Activated CD4-positive, alpha-beta T cell treated with anti-CD3 and anti-CD28 coated beads, Interleukin-2, amount 50 U/mL, for 24 hours (primary cell): ENCODE measurements at regions not wholly inside any gene's neighbourhood (a gene's known extent, or its start where the extent isn't known, plus 50 kb on each side); places are given as distances from the start of the nearest gene placed in this dataset.
"Not testable (repeated sequence)": the region's sequence is repeated elsewhere in the genome, so short reads cannot be mapped to it uniquely, and the experiment has no call there.

ENCODE experiments used
- DNase-seq, 2 donors: peaks; one replicate each; pipeline ENCODE4 v3.0.0-alpha.2; 2020; ENCODE audit warnings: low read depth in 1 of 2, low spot score in 1 of 2

DNA sequence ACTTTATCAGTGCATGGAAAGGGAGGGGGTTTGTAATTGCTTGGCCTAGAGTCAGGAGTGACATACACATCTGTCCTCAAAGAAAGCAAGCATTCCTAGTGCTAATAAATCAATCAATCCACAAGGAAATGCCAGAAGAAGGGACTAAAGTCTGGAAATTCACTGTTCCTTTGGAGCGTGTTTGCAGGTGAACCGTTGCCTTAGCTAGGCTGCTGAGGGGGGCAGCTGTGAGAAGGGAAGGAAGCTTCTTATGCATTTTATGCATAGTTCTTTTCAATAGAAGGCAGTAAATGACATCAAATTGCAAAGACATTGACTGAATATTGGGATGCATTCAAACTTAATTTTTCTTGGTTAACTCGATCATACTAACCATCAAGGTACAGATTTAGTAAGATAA is 1092.5 kb upstream of the SEMA6A start:
- DNase-seq: no peak

DNA sequence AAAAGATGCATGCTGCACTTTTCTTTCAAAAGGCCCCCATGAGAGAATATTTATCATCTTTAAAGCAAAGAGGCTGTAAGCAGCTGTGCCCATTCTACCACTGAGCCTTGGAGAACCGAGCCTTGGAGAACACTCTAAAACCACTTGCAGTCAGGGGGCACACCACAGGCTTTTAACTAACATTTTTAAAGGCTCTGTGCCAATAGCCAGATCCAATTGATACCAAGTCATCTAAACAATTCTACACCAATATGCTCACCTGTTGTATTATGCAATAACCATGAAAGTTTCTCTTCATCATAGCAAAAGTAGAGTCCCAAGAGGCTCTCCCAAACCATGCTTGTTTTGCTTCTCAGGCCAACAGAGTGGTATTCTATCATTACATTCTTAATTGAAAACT is 1090.5 kb upstream of the SEMA6A start:
- no peak for DNase-seq

DNA sequence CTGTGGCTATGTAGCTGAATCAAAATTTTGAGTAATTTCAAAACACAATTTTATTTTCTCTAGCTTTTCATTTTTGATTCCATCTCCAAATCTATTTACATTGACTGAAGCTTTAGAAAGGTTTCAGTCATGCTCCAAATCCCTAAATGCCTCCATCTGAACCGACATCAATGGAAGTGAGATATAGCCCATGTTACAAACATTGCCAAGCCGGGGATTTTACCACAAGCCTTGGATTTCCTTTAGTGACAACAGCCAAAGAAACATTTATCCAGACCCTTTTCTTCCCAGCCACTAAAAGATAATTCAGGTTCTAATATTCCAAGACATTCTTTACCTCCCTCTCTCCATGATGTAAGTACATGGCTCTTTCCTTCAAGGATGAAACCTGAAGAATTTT is 1087.7 kb upstream of the SEMA6A start:
- DNase-seq: no peak

DNA sequence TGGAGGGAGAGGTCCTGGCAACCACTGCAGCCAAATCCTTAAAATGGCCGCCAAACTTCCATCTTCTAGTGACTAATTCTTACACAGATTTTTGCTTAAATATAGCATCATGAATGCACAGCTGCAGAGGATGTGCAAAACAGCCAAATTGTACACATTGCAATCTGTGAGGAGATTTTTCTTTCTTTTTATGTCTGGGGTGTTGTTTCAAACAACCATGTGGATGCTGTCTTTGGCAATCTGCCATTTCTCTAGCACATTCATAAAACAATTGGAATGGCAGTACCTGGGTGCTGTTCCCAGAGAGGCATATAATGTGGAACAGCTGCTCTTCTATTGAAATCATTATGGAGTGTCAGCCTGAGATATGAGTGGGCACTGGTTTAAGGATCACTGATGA is 1082.9 kb upstream of the SEMA6A start:
- DNase-seq: no peak

DNA sequence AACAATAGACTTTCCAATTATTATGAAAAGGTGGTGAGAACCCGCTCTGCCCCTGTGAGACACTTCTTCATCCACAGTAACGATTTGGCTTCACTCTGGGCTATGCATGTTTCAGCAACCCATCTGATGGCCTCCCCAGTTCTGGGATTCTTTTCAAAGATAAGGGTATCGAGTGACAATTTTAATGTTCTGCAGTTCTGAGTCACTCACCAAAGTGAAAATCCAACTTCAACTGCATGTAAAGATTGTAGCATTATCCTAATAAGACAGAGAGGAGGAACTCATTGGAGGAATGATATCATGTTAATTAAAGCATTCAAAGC is 1078.3 kb upstream of the SEMA6A start:
- no peak for DNase-seq

DNA sequence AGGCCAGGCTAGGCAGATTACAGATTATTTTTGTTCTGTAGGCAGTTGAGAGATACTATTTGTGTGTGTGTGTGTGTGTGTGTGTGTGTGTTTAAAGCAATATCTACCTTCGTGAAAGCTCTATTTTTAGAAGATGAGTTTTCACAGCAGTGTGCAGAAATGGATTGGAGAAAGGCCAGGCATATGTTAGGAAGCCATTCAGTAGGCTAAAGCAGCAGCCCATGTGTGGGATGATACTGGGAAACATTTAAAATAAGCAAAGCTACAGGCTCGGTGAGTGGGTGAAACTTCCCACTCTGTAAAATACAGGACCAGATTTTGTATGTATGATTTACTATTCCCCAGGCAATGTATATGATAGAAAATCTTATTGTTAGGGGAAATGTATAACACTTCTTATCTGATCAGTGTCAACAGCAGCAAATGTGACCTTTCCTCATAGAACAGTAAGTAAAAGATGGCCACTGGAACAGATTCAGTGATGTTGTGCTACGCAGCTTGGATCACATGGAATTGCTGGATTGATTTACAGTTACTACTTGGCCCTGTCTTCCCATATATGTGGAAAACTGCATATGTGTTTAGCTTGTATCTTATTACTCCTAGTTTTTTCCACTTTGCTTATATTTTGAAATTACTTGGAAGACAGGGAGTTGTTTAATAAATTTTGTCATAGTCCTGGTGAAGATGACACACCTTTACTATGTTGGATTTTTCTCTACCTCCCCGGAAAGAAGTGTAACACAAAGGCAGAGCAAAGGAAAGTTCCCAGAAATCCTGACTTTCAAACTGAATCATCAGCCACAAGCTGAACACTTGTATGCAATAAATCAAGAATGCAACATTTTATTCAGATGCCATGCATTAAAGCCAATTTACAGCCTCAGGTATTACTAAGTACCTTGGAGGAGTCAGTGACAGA is 1077.7 kb upstream of the SEMA6A start:
- DNase-seq: no peak

DNA sequence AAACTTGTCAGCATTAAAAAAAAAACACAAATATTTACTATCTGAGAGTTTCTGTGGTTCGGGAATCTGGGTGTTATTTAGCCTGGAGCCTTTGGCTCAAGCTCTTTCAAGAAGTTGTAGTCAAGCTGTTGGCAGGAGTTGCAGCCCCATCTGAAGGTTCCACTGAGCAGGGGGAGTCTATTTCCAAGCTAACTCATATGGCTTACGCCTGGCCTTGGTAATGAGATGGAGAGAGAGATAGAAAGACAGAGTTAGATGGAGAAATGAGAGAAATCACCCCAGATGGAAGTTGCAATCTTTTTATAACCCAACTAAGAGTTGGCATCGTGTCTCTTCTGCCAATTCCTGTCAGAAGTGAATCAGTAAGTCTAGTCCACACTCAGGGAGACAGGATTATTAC is 1075.2 kb upstream of the SEMA6A start:
- no peak for DNase-seq

DNA sequence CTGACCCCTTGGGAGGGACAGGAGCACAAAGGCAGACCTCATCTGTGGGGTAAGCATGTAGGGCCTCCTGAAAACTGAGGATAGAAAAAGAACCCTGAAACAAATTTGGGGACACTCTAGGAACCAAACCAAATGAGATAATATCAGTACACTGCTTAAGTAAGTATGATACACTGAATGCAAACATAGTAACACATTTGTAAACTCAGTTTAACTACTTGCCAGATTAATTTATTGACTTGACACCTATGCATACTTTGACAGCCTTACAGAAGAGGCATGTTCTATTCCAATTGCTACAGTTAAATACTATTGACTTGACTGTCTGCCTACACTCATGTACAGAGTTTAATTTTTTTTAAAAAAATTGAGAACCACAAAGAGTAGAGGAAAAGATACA is 1070.8 kb upstream of the SEMA6A start:
- DNase-seq: no peak

DNA sequence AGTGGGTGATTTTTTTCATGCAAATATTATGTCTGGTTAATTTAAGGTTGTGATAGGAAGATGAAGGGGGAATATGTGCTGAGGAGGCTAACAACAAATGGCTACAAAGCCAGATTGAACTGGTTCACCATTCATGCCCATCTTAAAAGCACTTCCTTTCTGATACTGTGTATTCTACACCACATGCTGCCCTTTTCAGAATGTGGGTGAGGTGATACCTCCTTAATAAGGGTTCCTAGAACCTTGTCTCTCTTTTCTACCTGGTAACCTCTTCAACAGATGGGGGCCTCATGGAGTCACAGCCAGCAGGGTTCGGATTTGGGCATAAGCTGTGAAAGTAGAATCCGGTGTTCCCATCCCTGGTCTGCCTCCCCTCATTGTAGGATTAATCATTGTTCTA is 1064.0 kb upstream of the SEMA6A start:
- no peak for DNase-seq

DNA sequence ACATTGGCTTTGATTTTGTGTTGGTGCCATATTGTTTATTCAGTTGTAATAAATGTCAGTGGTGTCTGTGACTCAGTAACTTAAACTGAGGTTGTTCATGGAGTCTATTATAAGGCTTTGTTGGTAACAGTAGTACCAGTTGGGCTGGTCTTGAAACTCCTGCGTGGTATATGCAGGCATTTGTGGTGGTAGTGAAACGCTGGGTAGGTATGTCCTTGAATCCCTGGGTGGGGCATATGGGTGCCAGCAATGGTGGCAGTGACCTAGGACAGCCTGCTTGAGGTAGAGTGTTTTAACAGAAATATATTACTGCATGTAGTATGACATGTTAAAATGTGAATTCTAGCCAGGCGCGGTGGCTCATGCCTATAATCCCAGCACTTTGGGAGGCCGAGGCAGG is 1058.5 kb upstream of the SEMA6A start:
- no peak for DNase-seq

DNA sequence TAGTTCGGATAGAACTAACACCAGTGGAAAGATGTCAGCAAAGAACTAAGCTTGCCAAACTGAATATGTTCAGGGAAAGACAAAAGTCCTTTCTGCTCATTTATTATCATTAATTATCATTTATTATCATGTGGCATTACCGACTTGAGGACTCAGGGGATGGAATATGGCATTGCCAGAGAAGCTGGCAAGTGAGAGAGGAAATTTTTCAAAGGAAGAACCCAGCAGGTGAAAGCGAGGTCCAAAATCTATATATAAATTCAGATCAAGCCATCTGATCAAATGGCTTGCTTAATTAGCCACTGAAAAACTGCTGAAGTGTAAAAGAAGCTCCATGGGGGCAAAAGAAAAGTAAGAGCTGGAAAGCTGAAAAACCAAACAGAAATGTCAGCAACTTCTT is 1049.6 kb upstream of the SEMA6A start:
- no peak for DNase-seq

DNA sequence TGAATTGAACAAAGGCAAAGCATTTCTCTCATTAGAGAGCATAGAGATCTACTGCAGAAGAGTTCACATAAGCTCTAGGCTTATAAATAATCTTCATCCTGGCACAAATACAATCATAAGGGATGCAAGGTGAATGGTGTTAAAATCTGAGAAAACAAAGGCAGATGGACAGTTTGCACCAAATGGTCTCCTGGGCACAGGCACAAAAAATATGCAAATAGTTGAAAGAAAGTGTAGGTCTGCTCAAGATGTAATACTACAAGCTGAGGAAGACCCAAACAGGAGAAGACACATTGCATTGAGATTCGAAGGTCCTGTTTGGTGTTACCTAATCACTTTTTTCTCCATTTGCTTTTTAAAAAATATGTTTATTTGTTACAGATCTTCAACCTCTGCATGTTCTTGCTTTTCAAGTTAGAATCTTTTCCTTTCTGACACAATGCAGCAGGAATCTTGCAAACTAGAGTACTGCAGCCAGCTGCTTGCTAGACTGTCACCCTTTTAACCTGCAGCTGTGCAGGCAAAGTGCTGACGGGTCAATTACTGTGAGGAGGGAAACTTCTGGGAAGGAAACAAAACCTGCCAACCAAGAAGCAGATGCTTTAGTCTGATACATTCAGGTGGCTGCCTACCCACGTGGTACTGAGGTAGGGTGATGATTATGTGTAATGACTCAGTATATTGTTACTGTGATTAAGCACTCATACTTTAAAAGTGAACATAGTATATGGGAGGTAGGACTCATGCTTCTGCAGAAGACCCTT is 1048.6 kb upstream of the SEMA6A start:
- no peak for DNase-seq

DNA sequence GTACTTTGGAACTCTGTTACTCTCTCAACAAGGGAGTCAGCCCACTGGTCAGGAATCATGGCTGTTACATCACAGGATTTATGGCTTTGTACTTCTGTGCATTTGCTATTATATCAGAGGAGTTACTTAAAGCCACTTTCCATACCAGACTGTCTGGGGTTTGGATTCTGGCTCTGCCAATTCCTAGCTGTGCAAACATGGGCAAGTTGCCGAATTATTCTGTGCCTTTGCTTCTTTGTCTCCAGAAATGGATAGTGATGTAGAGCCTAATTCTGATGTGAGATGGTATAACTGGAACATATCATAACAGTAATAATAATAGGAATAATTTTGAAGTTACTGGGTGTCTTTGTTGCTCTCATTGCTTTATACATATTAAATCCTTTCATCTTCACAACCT is 1047.3 kb upstream of the SEMA6A start:
- no peak for DNase-seq

DNA sequence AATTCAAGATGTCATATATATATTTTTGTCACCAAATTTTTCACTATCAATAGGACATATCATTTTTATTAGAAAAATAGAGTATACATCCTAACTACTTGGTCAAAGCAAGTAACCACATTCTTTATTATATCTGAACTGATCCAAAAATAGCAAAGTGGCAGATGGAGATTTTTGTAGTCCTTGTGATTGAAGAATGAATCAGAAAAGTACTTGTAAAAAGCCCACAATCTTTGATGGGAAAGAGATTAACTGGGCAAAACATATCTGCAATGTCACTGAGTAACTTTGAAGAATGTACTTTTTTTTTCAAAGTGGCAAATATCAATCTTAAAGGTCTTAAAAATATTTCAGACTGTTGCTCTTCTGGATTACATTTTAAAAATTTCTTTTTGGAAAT is 1040.6 kb upstream of the SEMA6A start:
- no peak for DNase-seq

DNA sequence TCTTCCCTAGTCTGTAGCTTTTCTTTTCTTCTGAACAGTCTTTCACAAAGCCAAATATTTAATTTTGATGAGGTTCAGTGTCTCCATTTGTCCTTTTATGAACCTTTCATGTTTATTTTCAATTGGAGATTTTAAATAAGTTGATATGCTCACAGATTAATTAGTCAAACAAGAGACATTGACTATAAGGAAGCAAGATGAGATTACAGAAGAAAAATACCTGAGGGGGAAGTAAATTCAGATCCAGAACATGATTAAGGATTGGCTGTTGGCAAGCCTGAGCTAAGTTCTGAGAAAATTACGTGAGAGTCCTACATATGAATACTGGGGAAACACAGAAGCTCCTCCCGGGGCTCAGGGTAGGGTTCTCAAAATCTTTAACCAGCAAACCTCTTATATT is 1039.8 kb upstream of the SEMA6A start:
- no peak for DNase-seq

DNA sequence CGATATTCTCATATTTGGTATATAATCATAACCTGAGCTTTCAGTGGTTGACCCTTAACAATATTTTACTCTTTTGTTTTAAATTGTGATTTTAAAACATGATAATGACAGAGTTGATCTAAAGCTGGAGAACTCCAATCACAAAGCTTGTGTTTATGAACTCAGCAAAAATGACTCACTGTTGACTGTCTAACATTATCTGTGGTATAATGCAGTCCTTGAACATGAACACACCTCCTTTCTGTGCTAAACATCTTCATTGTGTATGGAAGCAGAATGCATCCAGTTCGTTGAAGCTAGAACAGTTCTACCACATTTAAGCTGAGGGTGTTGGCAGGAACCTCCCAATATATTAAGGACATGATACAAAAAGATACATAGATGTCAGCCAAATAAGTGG is 1030.2 kb upstream of the SEMA6A start:
- DNase-seq: no peak

DNA sequence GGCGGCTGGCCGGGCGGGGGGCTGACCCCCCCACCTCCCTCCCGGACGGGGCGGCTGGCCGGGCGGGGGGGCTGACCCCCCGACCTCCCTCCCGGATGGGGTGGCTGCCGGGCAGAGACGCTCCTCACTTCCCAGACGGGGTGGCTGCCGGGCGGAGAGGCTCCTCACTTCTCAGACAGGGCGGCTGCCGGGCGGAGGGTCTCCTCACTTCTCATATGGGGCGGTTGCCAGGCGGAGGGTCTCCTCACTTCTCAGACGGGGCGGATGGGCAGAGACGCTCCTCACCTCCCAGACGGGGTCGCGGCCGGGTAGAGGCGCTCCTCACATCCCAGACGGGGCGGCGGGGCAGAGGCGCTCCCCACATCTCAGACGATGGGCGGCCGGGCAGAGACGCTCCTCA is 1025.2 kb upstream of the SEMA6A start:
- not testable (repeated sequence) for DNase-seq

DNA sequence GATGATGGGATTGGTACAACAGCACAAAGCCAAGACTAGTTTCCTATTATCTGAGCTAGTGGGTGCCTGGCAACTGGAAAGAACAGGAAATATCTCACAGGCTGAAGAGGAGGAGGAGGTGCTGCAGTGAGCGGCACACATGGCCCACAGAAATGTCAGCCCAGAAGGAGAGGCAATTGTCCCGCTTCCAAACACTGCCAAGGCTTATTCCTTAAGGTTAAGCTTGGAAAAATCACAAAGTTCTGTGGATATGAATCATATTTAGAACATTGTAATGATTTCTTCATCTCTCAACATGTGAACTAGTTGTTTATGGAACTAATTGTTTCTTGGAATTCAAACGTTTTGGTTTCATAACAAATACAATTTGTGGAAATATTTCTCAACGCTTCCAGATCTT is 1019.5 kb upstream of the SEMA6A start:
- no peak for DNase-seq

DNA sequence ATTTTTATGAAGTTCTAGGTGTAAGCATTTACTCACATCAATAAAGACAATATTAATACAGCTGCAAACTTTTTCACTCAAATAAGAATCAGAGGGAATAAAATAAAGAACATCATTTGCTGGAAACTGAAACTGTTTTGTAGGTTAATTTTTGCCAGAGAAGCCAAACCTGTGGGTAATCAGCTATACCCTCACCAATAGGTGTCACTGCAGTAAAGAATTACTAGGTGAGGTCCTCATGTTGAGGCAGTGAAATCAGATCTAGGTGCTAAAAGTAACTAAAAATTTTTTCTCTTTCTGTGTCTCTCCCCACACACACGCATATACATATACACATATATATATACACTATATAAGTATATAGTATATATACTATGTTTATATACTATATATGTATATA is 1016.3 kb upstream of the SEMA6A start:
- DNase-seq: no peak

DNA sequence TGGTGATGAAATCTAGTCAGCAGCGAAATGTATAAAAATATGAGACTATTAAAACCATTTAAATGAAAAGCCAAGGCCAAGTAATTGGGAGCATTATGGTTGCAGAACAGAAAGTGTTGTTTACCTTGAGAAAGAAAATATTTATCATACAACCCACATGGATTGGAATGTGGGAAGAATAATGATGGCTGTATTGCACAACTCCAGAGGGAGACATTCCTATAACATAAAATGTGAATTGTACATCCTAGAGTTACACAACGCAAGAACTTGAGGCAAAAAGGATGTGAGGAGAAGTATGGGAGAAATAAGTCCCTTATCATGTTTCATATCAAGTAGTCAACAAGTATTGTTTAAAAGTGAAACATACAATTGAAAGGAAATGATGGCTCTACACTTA is 1014.0 kb upstream of the SEMA6A start:
- no peak for DNase-seq

DNA sequence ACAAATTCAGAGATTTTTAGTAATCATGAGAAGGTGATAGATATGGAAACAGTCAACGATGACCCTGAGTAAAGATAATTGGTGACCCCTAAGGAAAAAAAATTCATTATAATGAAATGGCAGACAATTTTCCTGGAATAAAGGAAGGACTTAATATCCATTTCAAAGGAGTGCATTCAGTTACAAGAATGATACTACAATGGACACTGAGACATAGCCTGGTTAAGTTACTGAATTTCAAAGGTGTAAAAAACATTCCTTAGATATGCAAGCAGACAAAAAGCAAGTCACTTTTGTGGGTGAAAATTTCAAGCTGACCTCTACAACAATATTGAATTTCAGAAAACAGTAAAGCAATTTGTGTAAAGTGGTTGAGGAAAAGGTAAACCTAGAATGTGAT is 1012.5 kb upstream of the SEMA6A start:
- DNase-seq: no peak

DNA sequence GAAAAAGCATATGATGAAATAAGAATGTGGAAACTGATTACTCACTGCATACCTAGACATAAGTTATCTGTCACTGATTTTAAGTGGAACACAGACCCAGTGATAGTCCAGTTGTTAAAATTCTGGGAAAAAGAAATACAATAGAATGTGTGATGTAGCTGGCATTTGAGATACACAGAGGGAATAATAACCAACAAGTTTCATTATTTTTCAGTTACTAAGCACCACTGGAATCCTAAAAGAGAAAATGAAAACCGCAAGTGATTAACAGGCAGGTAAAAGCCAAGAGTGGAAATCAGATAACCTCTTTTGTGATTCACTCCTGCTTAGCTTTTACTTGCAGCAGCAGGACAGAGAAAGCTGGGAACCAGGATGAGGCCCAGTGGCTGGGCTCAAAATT is 994.0 kb upstream of the SEMA6A start:
- DNase-seq: no peak

DNA sequence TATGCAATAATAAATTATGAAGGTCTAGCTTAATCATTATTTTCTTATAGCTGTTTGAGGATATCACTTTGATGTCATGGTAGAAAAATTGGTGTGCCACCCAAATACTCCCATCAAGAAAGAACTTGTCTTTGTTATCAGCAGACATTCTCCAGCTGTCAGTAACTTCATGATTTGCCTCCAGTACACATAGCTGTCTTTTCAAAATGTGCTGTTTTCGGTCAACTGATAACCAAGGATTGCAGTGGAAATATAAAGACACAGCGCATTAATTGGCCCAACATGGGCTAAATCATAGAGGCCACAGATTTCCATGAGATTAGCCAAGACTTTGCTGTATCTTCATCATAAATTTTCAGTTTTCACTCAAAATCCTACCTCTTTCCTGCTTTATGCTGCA is 993.5 kb upstream of the SEMA6A start:
- no peak for DNase-seq
